Spinal cord (tissue), 10 donors: ENCODE measurements at regions not wholly inside any gene's neighbourhood (a gene's known extent, or its start where the extent isn't known, plus 50 kb on each side); places are given as distances from the start of the nearest gene placed in this dataset. TPM values are rescaled to one million over a fixed set of nuclear protein-coding genes. Genes with fewer than 3 reads are reported as not detected.
"Not testable (repeated sequence)": the region's sequence is repeated elsewhere in the genome, so short reads cannot be mapped to it uniquely, and the experiment has no call there.

Experiments used
- DNase-seq, 6 donors: peaks; one replicate each; pipeline versions ENCODE4 v3.0.0 to v3.0.0-alpha.2; 2013 to 2015; ENCODE audit warnings: low spot score in 6 of 6, low read depth in 4 of 6
- H3K27ac ChIP-seq: one replicate; pipeline ENCODE4 v1.5.1; 2013; ENCODE audit warnings: low read depth, low read length, control low read depth
- H3K27me3 ChIP-seq: one replicate; pipeline ENCODE4 v1.6.1; 2013; ENCODE audit warnings: low read length; ENCODE audit not compliant: control insufficient read depth, insufficient read depth
- H3K36me3 ChIP-seq: one replicate; pipeline ENCODE4 v1.6.1; 2013; ENCODE audit warnings: low read length; ENCODE audit not compliant: control insufficient read depth, insufficient read depth
- H3K4me1 ChIP-seq: one replicate; pipeline ENCODE4 v1.6.1; 2013; ENCODE audit warnings: low read length; ENCODE audit not compliant: control insufficient read depth, insufficient read depth
- H3K4me3 ChIP-seq: one replicate; pipeline ENCODE4 v1.5.1; 2013; ENCODE audit warnings: low read depth, low read length, control low read depth
- H3K9me3 ChIP-seq: one replicate; pipeline ENCODE4 v1.6.1; 2013; ENCODE audit warnings: low read length; ENCODE audit not compliant: control insufficient read depth, insufficient read depth
- WGBS: methylation state at CpG from one replicate; pipeline ENCODE4 v1.1.5; 2013; ENCODE audit warnings: missing lambda C conversion rate; ENCODE audit not compliant: insufficient coverage; 5-methylcytosine and 5-hydroxymethylcytosine counted together
- small RNA-seq: library from RNA; depleted of rRNA; stranded (forward); fragments of <200 nt; gene quantifications from one replicate; pipeline ENCODE3, GENCODE V24; 2014; ENCODE audit warnings: low replicate concordance
- donor health status: healthy.

DNA sequence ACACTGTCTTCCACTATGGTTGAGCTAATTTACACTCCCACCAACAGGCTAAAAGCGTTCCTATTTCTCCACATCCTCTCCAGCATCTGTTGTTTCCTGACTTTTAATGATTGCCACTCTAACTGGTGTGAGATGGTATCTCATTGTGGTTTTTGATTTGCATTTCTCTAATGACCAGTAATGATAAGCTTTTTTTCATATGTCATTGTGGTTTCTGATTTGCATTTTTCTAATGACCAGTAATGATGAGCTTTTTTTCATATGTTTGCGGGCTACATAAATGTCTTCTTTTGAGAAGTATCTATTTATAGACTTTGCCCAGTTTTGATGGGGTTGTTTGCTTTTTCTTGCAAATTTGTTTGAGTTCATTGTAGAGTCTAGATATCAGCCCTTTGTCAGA, 68.0 kb upstream of the RASA1 start:
- H3K27me3 ChIP-seq, H3K4me3 ChIP-seq, DNase-seq, H3K4me1 ChIP-seq, H3K27ac ChIP-seq, H3K36me3 ChIP-seq, H3K9me3 ChIP-seq: not testable (repeated sequence)
- WGBS: 100% methylated on average over 1 of the region's 2 CpGs

DNA sequence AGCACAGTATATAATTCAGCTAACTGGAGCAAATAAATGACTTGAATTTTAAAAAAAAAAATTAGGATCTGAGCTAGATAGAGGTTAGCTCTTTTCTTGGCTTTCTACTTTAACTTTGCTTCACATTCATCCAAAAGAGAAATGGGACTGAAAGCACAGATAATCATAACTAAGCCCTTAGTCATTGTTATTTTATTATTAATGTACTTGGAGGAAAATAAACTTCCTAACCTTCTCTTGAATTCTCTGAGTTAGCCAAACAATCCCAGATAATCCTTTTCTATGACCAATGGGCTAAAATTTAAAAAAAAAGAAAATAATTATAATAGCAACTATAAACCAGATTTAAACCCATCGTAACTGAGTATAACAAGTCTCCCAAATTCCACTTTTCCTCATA, 57.6 kb upstream of the RASA1 start:
- H3K27ac ChIP-seq: no peak overlapping the region
- H3K36me3 ChIP-seq: no peaks in the 10 kb centered on the region
- no peaks in the 10 kb centered on the region for H3K4me1 ChIP-seq
- H3K9me3 ChIP-seq: no peaks in the 10 kb centered on the region
- no peak overlapping the region for H3K4me3 ChIP-seq
- no CpG with 5 or more reads among the region's 1 CpG for WGBS
- no peaks in the 10 kb centered on the region for H3K27me3 ChIP-seq
- DNase-seq: no peak

DNA sequence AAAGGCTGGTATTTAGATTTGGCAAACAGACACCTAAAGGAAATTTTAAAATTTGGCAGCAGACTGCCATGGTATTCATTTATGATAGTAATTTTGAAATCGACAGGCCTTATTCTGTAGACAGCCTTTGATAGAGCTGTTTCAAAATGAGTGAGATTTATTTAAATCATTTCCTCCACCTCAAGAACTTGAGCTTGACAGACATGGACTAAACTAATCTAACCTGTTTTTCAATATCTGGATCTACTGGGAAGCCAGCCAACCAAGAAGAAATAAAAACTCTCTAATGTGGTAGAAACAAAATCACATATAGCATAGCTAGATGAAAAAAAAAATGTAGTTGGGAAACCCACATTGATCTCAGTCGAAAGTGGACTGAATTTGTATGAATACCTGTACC, 56.9 kb upstream of the RASA1 start:
- DNase-seq: no peak
- Histone ChIP-seq H3K27ac (no peak overlapping the region), H3K4me3 (no peak overlapping the region), H3K9me3 (no peaks in the 10 kb centered on the region), H3K36me3 (no peaks in the 10 kb centered on the region), H3K27me3 (no peaks in the 10 kb centered on the region), H3K4me1 (no peaks in the 10 kb centered on the region)
- no CpG with 5 or more reads among the region's 2 CpGs for WGBS

DNA sequence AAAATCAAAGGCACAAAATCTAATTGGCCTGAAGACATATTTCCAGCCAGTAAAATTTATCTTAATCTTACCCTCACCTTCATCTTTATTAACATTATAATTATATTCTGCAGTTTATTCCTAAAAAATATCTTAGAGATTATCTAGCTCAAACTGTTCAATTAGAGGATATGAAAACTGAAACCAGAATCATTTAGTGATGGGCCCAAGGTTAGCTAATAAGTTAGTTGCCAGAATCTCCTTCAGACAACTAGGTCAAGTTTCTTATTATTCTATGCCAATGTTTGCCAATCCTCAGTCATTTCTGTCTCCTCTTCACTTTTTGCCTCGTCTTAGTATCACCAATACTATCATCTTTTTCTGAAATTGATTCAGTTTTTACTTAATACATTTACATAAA, 56.0 kb upstream of the RASA1 start:
- Histone ChIP-seq H3K27me3 (no peaks in the 10 kb centered on the region), H3K27ac (no peak overlapping the region), H3K4me1 (no peaks in the 10 kb centered on the region), H3K9me3 (no peaks in the 10 kb centered on the region), H3K4me3 (no peak overlapping the region), H3K36me3 (no peaks in the 10 kb centered on the region)
- DNase-seq: no peak
- WGBS: no CpG with 5 or more reads among the region's 1 CpG

DNA sequence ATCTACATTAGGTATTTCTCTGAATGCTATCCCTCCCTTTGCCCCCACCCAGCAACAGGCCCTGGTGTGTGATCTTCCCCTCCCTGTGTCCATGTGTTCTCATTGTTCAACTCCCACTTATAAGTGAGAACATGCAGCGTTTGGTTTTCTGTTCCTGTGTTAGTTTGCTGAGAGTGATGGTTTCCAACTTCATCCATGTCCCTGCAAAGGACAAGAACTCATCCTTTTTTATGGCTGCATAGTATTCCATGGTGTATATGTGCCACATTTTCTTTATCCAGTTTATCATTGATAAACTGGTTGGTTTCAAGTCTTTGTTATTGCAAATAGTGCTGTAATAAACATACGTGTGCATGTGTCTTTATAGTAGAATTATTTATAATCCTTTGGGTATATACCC, 55.5 kb upstream of the RASA1 start:
- no CpG with 5 or more reads among the region's 2 CpGs for WGBS
- DNase-seq, H3K4me1 ChIP-seq, H3K4me3 ChIP-seq, H3K36me3 ChIP-seq, H3K27ac ChIP-seq, H3K9me3 ChIP-seq, H3K27me3 ChIP-seq: not testable (repeated sequence)

DNA sequence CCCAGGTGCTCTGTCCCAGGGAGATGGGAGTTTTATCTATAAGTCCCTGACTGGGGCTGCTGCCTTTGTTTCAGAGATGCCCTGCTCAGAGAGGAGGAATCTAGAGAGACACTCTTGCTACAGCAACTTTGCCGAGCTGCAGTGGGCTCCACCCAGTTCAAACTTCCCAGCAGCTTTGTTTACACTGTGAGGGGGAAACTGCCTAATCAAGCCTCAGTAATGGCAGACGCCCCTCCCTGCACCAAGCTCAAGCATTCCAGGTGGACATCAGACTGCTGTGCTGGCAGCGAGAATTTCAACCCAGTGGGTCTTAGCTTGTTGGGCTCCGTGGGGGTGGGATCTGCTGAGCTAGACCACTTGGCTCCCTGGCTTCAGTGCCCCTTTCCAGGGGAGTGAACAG, 50.2 kb upstream of the RASA1 start:
- H3K27me3 ChIP-seq, H3K4me1 ChIP-seq, H3K36me3 ChIP-seq, H3K27ac ChIP-seq, DNase-seq, H3K4me3 ChIP-seq, H3K9me3 ChIP-seq: not testable (repeated sequence)
- whole genome bisulfite sequencing: 68% methylated on average over 4 of the region's 4 CpGs

Small RNA genes lying in the stretch of these regions (small RNA-seq; reads per million reads assigned to genes)
- gene MIR4280: not detected
- gene RN7SKP34: not detected
